HT1080 (cell line): ENCODE measurements at regions not wholly inside any gene's neighbourhood (a gene's known extent, or its start where the extent isn't known, plus 50 kb on each side); places are given as distances from the start of the nearest gene placed in this dataset.
"Not testable (repeated sequence)": the region's sequence is repeated elsewhere in the genome, so short reads cannot be mapped to it uniquely, and the experiment has no call there.

ENCODE experiments used
- DNase-seq: peaks from one replicate; pipeline ENCODE4 v3.0.0-alpha.2; 2015; ENCODE audit warnings: low read depth

DNA sequence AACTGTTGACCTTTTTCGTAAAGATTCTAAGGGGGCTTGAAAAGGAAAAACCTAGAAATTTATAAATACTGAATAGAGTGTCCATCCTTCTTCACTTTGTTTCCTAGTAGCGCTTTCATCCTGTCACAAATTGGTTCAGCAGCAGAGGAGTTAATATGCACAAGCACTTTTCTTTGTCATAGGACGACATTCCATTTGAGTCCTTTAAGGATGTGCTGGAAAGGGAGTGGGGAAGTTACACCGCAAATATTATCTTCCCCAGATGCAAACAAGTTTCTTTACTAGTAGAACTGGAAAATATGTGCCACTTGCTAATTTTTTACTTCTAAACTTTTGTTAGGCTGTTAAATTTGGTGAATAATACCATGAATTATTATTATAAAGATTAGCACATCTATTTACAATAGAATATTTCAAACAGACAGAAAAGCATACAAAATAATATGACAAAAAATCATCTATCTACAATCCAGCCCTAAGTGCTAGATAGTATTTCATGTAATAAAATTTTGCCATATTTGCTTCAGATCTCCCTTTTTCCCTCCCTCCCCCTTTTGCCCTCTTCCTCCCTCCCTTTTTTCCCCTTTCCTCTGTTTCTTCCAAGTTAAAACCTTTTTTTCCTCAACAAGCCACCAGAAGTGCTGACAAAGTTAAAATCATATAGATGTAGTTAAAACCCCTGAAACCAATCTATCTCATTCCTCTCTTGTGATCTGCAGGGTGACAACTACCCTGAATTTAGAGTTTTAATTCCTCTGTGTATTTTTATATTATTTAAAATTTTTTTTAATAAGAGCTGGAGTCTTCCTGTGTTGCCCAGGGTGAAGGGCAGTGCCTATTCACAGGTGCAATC lies 50.5 kb upstream of the MAP4K3 start:
- no peak for DNase-seq

DNA sequence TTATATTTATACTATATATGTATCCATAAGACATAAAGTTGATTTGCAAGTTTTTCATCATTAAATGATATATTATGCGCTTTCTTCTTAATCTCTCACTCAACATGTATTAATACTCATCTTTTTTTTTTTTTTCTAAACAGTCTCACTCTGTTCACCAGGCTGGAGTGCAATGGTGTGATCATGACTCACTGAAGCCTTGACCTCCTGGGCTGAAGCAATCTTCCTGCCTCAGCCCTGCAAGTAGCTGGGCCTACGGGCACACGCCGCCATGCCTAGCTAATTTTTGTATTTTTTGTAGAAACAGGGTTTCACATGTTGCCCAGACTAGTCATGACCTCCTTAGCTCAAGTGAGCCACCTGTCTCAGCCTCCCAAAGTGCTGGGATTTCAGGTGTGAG lies 51.4 kb upstream of the MAP4K3 start:
- peak; percentile 93 for DNase-seq

DNA sequence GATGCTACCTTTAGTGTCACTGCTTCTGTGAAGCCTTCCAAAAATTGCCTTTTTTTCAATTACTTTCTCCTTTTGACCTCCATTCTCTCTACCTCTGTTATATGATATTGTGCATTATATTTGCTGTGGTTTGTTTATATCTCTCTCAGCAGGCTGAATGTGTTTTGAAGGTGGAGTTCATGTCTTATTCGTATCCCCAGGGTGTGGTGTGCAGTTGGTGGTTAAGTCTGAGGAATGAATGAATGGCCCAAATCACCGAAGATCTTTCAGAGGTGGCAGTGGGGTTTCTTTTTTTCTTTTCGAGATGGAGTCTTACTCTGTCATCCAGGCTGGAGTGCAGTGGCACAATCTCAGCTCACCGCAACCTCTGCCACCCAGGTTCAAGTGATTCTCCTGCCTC lies 53.5 kb upstream of the MAP4K3 start:
- no peak for DNase-seq

DNA sequence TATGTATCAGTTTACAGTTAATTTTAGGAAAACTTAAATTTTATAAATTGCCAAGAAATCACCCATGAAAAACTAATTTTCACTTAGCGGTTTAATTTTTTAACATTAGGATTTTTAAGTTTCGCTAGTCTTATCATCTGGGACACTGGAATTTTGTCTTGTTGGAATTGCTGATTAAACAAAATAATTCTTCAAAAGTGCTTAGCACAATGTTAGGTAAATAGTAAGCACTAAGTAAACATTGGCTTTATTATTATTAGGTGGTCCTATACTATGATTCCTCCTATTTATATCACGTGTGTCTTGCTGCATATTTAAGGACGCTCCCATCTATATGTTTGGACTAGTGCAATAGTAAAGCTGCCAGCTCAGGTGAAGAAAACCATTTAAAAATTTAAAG lies 54.6 kb upstream of the MAP4K3 start:
- no peak for DNase-seq

DNA sequence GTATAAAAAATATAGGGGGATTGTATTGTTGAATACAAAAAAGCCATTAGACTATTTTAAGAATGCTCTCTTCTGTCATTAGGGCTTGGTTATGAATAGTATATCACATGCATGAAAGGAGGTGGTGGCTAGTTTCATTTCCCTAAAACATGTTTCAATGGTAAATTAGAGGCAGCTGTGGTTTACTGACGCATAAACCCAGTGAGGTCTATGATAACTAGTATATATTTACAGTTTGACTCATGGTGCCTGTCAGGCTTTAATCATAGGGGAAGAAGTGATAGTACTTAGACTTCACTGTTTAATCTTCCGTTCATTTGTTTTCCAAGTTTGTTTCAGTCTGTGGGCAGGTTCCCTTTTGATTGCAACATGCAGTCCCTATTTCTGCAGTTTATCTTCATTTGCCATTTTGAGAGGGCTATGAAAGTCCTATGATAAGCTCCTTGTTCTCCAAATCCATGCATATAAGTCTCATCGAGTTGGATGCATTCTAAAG lies 55.1 kb upstream of the MAP4K3 start:
- DNase-seq: peak; percentile 96

DNA sequence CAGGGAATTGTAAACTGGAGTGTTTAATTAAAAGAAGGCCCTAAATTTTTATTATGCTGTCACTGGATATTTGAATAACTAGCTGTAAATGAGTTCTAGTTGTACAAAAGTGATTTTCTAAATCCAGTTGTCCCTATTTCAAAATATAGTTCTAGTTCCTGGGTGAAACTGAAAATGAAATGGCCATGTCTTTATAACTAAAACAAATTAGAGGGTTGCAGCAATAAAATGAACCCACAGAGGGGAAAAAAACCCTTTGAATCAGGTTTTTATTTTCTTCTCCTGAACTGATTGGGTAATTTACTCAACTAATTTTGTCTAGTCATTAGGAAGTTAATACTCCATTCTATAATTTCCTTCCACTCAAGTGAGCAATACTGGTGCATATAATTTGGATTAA lies 55.6 kb upstream of the MAP4K3 start:
- no peak for DNase-seq

DNA sequence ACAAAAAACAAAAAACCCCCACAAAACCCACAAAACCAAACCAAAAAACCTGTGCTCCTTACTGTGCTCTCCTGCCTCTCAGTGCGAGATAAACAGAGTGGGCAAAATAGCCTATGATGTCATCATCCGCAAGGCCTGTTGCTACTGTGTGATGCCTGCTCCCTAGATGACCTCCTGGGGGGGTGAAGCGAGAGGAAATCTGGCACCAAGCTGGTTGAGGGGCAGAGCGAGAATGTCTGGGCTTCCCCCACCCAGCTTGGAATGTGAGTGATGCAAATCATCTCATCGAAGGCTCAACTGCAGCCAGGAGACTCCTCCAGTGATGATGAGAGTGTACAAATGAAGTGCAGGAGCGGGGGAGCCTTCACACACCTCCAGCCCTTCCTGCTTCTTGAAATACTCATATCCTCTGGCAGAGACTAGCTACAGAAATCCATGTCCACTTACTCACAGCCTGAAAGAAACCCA lies 57.7 kb upstream of the MAP4K3 start:
- DNase-seq: peak; percentile 99

DNA sequence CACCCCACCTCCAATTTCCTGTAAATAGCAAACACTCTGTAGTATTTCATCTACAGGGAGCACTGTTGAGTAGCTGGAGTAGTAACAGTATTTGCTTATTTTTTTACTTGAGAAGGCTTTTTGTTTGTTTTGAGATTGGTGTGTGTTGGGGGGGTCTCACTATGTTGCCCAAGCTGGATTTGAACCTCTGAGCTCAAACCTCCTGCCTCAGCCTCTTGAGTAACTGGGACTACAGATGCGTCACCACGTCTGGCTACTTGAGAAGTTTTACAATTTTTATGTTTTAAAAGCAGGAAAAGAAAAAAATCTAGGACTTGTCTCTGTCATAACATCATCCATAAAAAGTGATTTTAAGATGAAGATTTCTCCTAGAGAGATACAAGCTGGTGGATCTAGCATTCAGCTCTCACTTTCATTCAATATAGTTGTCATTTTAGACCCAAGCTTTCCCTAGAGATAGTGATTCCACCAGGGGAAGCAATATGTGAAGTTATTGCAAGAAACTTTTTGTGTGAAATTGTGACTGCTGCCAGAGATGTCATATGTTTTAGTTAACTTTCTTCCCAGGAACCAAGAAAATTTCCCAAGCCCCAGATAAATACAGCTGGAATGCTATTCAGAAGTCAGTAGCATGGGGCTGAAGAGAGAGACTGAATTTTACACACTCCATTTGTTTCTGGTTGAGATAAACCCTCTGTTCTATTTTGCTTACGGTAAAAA lies 60.2 kb upstream of the MAP4K3 start:
- DNase-seq: no peak

DNA sequence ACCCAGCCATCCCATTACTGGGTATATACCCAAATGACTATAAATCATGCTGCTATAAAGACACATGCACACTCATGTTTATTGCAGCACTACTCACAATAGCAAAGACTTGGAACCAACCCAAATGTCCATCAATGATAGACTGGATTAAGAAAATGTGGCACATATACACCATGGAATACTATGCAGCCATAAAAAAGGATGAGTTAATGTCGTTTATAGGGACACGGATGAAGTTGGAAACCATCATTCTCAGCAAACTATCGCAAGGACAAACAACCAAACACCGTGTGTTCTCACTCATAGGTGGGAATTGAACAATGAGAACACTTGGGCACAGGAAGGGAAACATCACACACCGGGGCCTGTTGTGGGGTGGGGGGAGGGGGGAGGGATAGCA lies 61.1 kb upstream of the MAP4K3 start:
- DNase-seq: not testable (repeated sequence)

DNA sequence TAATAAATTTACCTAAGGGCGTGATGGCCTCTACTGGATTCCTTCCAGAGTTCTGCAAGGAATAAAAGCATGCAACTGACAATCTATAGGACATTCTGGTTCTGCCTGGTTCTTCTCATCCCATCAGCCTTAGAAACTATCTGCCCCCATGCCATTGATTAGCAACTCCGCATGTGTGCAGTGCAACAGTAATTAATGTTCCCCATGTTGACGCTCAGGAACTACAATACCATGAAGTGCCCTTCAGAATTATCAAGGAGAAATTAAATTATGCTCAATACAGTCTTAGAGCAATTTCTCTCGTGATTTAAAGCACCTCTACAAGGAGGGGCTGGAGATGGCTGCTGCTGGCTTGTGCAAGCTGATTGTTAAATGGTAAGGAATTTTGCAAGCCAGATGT lies 61.7 kb upstream of the MAP4K3 start:
- DNase-seq: no peak

DNA sequence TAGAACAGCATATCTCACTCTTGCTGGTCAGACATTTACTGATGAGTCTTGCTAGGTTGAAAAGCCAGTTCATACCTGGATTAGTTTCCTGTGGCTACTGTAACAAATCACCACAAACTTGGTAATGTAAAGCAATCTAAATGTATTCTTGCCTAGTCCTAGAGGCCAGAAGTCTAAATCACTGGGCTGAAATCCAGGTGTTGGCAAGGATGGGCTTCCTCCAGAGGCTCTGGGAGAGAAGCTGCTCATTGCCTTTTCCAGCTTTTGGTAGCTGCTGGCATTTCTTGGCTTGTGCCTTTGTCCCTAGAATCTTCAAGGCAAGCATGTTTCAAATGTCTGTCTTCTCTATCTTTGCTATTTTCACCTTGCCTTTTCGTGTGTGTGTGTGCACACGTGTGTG lies 62.3 kb upstream of the MAP4K3 start:
- DNase-seq: no peak

DNA sequence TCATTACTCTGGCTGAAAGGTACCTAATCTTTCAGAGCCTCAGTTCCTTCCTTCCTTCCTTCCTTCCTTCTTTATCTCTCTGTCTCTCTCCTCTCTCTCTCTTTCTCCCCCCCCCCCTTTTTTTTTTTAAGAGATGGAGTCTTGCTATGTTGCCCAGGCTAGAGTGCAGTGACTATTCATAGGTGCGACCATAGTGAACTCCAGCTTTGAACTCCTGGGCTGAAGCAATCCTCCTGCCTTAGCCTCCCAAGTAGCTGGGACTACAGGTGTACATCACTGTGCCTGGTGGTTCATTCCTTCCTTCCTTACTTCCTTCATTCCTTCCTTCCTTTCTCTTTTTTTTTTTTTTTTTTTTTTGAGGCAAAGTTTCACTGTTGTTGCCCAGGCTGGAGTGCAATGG lies 64.3 kb upstream of the MAP4K3 start:
- DNase-seq: no peak

DNA sequence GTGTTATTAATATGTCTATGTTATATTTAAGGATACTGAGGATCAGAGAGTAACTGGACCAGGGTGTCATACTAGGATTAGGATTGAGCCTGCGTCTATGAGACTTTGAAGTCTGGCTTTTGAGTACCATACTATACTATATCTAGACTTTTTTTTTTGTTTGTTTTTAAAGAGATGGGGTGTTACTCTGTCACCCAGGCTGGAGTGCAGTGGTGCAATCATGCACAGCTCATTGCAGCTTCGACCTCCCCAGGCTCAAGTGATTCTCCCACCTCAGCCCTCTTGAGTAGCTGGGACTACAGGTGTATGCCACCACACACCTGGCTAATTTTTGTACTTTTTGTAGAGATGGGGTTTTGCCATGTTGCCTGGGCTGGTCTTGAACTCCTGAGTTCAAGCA lies 66.2 kb upstream of the MAP4K3 start:
- DNase-seq: no peak

DNA sequence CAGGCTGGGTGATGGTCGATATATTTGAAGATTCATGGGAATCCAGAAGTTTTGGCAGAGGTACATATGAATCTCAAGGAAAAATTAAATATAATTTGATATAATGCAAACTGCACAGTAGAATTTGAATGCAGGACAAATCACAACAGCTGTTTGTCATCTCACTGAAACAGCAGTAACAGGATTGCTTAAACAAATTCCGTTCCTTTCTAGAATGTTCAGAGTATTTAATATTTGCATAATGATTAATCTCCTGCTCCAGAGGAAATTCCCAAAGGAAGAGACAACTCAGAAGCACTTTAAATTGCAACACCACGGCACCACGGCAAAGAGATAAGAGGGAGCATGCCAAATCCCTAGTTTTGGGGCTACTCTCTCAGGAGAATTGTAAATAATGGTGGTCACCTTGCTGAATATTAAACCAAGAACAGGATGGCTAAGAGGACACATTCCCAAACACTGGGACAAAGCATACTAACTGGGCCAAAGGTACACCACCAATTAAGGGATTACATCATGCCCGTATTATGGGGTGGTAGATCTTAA lies 67.8 kb upstream of the MAP4K3 start:
- no peak for DNase-seq

DNA sequence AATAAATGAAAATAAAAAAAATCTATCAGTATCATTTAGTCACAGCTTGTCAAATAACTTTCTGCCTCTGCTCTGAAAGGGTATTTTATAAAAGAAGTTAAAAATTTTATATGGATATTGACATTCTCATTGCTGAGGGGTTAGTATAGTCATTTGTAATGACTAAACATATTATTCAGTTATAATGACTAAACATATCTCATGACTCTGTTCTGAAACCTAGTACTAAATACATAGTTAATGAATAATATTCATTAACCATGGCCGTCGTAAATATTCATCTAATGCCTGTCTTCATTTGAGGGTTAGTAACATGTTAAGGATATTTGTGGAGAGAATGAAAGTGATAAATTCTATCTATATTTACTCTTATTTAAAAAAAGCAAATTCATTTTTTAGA lies 69.1 kb upstream of the MAP4K3 start:
- no peak for DNase-seq

DNA sequence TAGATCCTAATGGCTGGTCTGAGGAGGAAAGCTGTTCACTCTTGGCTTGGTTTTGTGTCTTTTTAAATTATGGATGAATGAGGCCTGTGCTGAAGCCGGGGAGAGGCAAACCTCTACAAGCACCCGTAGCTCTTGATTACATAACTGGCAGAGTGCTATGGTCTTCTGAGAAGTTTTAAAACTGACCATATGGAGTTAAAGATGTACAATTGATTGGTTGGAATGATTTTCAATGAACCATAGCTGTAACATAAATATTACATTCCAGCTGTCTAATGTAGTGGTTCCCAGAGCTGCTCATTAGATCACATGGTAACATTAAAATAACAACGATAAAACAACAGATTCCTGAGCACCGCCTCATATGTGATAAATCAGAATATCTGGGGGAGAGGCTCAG lies 71.1 kb upstream of the MAP4K3 start:
- DNase-seq: no peak

DNA sequence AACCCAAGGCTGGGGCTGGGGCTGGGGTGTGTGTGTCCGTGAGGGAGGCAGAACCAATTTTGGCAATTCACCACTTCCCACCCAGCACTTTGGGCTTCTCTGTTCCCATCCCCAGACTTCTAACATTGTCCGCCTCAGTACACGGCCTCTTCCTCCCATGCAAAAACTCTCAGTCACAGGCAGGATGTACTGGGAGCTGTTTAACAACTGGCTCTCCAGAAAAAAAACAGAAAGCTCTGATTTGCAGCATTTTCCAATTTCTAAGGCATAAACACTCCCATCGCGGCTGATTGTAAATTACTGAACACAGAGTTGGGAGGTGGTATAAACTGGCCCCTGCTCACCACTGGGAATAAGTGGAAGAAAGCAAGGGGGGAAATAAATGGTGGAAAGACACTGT lies 73.1 kb upstream of the MAP4K3 start:
- no peak for DNase-seq

DNA sequence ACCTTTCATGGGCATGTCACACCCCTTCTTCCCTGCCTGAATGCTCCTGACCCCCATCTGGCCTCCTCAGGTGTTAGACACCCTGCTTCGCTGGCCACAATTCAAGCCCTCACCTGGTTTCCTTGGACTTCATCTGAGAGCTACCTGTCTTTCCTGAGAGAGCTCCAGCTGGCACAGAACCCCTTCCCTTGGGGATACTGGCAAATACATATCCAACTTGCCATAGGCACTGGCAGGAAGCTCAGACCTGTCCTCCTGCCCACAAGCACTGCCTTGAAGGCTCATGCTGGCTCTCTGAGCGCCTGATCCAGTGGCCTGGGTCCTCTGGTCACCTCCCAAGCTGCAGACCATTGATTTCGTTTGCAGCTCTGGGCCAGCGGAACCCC lies 74.1 kb upstream of the MAP4K3 start:
- no peak for DNase-seq

DNA sequence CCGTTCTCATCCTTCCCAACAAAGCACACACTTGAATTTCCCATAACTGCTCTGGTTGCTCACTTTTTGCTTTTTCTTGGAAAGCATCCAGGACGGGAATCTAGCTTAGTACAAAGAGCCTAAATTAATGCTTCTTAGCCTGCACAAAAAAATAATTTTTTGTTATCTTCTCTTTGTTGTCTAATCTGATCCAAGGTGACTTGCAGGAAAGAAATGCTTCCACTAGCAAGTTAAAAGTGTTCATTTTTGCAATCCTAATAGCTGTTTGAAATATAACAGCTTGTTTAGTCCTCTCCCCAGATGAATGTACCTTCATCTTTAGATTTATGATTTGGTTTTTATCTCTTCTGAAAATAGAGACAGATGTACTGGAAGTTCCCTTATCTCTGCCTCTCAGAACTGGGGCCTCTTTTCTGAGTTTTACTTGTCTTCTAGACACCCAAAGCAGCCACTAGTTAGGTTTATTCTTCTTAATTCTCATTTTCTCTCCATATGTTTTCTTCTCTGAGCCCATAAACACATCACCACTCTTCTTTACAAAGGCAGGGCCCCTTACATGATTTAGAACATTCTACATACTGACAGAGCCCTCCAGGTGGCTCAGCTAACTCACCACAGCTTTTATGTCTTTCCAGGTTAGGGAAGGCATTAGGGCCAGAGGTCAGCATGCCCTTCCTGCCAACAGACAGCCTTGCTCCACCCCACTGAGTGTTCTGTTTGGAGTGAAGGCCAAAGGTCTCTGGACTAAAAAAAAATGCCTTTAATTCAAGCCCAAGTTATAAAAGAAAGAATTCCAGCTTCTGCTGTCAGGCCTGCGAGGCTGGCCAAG lies 74.7 kb upstream of the MAP4K3 start:
- no peak for DNase-seq

DNA sequence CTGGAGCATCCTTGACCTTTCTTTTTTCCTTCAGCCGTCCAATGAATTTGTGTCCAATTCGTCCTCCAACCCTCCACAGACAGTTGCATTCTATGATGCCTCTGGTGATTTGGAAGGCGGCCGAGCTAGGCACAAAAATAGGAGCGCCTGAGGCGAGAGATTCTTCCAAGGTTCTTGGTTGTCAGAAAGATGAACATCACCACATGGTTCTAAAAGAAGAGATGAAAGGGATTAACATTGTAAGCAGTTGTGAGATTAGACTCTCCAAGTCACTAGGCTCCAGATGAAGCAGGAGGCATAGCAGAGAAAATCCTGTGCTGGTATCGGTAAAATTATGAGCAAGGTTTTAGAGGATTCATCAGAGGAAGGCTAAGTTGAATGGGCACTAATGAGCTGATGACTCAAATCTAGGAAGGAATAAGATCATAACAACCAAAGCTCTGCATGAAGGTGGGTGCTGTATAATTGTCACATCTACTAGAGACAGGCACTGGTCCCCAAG lies 75.4 kb upstream of the MAP4K3 start:
- no peak for DNase-seq

DNA sequence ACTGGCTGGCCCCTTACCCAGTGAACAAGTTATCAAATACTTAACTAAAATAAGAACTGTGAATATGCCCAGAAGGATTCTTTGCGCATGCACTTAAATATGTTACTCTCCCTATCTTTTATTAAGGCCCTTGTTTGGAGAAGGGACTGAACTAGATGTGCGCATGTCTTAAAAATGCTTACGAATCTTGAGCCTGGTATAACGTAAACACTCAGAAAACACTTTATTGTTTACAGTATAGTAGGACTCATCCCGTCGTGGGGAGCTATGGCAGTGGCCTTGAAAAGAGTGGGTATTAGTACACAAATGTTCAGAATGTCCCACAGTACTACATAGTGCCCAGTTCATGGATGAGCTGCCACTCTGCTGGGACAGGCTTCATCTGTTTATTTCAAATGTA lies 75.9 kb upstream of the MAP4K3 start:
- DNase-seq: no peak
